ENCODE measurements at regions not wholly inside any gene's neighbourhood (a gene's known extent, or its start where the extent isn't known, plus 50 kb on each side); places are given as distances from the start of the nearest gene placed in this dataset.

DNA sequence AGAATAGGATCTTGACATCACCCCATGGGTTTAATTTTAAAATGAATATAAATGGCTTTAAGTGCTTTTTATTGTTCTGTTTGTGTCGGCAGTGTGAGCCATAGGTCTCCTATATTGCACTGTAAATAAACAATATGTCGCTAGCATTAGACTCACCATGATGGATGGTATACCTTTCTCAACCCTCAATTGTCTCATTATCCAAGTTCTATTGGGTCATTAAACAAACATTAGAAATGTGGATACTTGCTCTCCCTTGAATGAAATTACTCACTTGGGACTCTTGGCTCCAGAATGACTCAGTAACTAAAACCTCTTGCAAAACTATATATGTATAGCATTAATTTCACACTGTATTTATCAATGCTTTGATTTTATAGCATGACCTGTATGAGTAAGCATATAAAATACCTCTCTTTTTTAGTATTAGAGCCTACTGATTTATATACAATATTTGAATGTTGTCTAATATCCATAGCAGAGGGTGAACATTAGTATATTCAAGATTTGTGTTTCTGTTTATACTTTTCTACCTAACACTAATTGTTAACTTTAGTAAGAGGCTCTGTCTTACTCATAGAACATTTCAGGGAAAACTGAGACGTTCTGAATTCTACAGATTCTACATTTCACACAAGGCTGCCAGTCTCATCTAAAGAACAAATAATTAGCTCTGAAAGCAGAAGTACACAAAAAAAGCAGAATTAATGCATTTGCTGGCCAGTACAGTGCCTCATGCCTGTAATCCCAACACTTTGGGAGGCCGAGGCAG, 303.8 kb upstream of the PRR16 start:
- H3K27ac ChIP-seq, result no peak overlapping the region
- no peaks in the 10 kb centered on the region for H3K27me3 ChIP-seq
- no peaks in the 10 kb centered on the region for H3K4me1 ChIP-seq
- DNase-seq, result no peak
- no peaks in the 10 kb centered on the region for H3K9me3 ChIP-seq
- TF ChIP-seq POLR2A (IDR thresholded peaks at IDR 0.05), result no peak
- TF ChIP-seq, protein P1, sequence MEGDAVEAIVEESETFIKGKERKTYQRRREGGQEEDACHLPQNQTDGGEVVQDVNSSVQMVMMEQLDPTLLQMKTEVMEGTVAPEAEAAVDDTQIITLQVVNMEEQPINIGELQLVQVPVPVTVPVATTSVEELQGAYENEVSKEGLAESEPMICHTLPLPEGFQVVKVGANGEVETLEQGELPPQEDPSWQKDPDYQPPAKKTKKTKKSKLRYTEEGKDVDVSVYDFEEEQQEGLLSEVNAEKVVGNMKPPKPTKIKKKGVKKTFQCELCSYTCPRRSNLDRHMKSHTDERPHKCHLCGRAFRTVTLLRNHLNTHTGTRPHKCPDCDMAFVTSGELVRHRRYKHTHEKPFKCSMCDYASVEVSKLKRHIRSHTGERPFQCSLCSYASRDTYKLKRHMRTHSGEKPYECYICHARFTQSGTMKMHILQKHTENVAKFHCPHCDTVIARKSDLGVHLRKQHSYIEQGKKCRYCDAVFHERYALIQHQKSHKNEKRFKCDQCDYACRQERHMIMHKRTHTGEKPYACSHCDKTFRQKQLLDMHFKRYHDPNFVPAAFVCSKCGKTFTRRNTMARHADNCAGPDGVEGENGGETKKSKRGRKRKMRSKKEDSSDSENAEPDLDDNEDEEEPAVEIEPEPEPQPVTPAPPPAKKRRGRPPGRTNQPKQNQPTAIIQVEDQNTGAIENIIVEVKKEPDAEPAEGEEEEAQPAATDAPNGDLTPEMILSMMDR (IDR thresholded peaks at IDR 0.05), result no peak
- whole genome bisulfite sequencing, 2 donors, result 78 to 83% methylated on average over 4 of the region's 4 CpGs
- no peaks in the 10 kb centered on the region for H3K36me3 ChIP-seq
- intact Hi-C loops (cut with DNase I), result no loop called here
- no peak overlapping the region for H3K4me3 ChIP-seq (replicated peaks in 1 of 3)

DNA sequence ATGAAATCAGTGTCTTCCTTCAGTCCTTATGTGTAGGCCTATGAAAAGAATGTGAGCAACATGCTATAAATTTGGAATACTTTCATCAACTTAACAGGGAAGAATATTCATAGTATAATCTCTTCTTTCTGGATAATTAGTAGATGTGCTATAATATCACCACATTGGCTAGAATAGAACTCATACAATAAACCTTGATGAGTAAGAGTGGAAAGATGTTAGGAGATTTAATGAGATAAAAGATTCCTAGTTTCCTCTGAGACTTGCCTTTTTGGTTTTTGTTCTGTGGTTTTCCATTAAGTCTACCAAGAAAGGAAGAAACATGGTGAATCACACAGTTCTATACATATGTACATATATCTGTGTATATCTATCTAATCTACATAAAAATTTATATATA, 301.8 kb upstream of the PRR16 start:
- no peaks in the 10 kb centered on the region for H3K36me3 ChIP-seq
- no peak for DNase-seq
- no peaks in the 10 kb centered on the region for H3K27me3 ChIP-seq
- H3K4me1 ChIP-seq, result no peaks in the 10 kb centered on the region
- H3K4me3 ChIP-seq (replicated peaks in 1 of 3), result no peak overlapping the region
- no peaks in the 10 kb centered on the region for H3K9me3 ChIP-seq
- H3K27ac ChIP-seq, result no peak overlapping the region
- TF ChIP-seq, protein P1 (IDR thresholded peaks at IDR 0.05), result no peak
- no peak for TF ChIP-seq POLR2A (IDR thresholded peaks at IDR 0.05)
- intact Hi-C loops (cut with DNase I), result no loop called here

DNA sequence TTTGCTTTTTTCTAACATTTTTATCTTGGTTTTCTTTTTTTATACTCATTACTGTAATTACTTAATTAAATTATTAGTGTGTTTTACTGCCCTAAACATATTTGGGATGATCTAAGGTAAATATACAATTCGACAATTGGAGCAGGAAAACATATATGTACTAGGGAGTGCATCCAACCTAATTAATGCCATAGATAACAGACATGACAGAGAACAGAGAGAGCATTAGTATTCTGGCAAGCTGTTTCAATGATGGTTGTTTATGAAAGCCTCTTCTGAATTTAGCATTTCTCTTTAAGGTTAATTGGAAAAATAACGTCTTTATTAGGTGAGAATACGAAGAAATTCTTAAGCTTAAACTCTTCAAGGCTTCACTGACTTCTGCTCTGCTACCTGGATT, 300.1 kb upstream of the PRR16 start:
- Histone ChIP-seq H3K36me3 (no peaks in the 10 kb centered on the region), H3K4me3 (replicated peaks in 1 of 3) (no peak overlapping the region), H3K4me1 (no peaks in the 10 kb centered on the region), H3K9me3 (no peaks in the 10 kb centered on the region), H3K27me3 (no peaks in the 10 kb centered on the region), H3K27ac (no peak overlapping the region)
- no peak for DNase-seq
- no peak for TF ChIP-seq POLR2A (IDR thresholded peaks at IDR 0.05)
- TF ChIP-seq, protein P1 (IDR thresholded peaks at IDR 0.05), result no peak
- intact Hi-C loops (cut with DNase I), result no loop called here
- WGBS, 2 donors, result 87 to 89% methylated on average over 3 of the region's 3 CpGs

DNA sequence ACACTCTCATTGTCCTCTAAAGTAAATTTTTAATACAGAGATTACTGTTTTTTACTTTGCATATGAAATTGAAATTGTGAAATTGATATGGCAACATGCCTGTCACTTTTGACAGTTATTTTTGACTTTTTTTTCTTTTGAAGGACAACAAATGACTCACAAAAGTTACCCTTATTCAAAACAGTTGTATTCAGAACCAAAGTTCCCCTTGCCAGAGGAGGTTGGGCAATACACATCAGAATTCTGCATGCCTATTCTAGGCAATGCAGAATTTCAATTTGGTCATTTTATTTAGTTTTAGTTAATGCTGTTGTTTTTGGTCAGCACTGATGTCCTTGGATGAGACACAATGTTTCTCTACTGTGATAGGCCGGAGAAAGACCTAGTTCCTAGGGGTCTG, 299.1 kb upstream of the PRR16 start:
- H3K9me3 ChIP-seq, result no peaks in the 10 kb centered on the region
- no peaks in the 10 kb centered on the region for H3K27me3 ChIP-seq
- no peaks in the 10 kb centered on the region for H3K4me1 ChIP-seq
- 83 to 86% methylated on average over 1 of the region's 1 CpG for WGBS, 2 donors
- no peak overlapping the region for H3K4me3 ChIP-seq (replicated peaks in 1 of 3)
- TF ChIP-seq, protein P1 (IDR thresholded peaks at IDR 0.05), result no peak
- no peak for TF ChIP-seq POLR2A (IDR thresholded peaks at IDR 0.05)
- H3K27ac ChIP-seq, result no peak overlapping the region
- H3K36me3 ChIP-seq, result no peaks in the 10 kb centered on the region
- intact Hi-C loops (cut with DNase I), result no loop called here
- no peak for DNase-seq

DNA sequence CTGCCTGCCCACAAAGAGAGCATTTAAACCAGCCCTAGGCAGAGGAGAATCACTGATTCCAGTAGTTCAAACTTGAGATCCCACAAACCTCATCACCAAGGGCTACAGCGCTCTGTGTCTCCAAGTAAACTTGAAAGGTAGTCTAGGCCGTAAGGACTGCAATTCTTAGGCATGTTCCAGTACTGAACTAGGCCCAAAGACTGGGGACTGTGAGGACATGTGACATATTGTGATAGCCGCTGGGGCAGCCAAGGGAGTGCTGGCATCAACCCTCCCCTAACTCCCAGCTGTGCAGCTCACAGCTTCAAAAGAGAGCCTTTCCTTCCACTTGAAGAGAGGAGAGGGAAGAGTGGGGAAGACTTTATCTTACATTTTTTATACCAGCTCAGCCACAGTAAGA, 291.0 kb upstream of the PRR16 start:
- no peak overlapping the region for H3K4me3 ChIP-seq (replicated peaks in 1 of 3)
- no peak overlapping the region for H3K27ac ChIP-seq
- TF ChIP-seq, protein P1 (IDR thresholded peaks at IDR 0.05), result no peak
- no peak for TF ChIP-seq POLR2A (IDR thresholded peaks at IDR 0.05)
- H3K27me3 ChIP-seq, result no peaks in the 10 kb centered on the region
- H3K4me1 ChIP-seq, result no peaks in the 10 kb centered on the region
- DNase-seq, result no peak
- intact Hi-C loops (cut with DNase I), result no loop called here
- no peaks in the 10 kb centered on the region for H3K36me3 ChIP-seq
- H3K9me3 ChIP-seq, result no peaks in the 10 kb centered on the region
- 98 to 100% methylated on average over 3 of the region's 3 CpGs for WGBS, 2 donors
